22Rv1 (cell line): ENCODE measurements at regions not wholly inside any gene's neighbourhood (a gene's known extent, or its start where the extent isn't known, plus 50 kb on each side); places are given as distances from the start of the nearest gene placed in this dataset.

Source experiments
- CTCF ChIP-seq: fragments of 450-650 bp; IDR thresholded peaks from 2 replicates; pipeline ENCODE4 v1.5.1; 2017; ENCODE audit warnings: mild to moderate bottlenecking
- ZFX ChIP-seq: fragments of 450-650 bp; IDR thresholded peaks from 2 replicates; pipeline ENCODE4 v1.6.1; 2017; ENCODE audit warnings: antibody characterized with exemption, borderline replicate concordance

- TF ChIP-seq CTCF (no peak), ZFX (no peak)
Measured at GRCh38 chr2:8486141-8486540, 195.7 kb upstream of the ID2 start.
